Panc1 (cell line): ENCODE measurements at regions not wholly inside any gene's neighbourhood (a gene's known extent, or its start where the extent isn't known, plus 50 kb on each side); places are given as distances from the start of the nearest gene placed in this dataset.

Source experiments
- CTCF ChIP-seq: fragments of 450-650 bp; IDR thresholded peaks from 2 replicates; pipeline ENCODE4 v1.5.1; 2017; ENCODE audit warnings: mild to moderate bottlenecking
- POLR2AphosphoS5 ChIP-seq: IDR thresholded peaks from 2 replicates; pipeline ENCODE4 v1.6.1; 2012; ENCODE audit warnings: mild to moderate bottlenecking, low read depth, low read length, moderate library complexity
- SIN3A ChIP-seq: IDR thresholded peaks from 2 replicates; pipeline ENCODE4 v1.6.1; 2012; ENCODE audit warnings: low read depth, mild to moderate bottlenecking, low read length, moderate library complexity, borderline replicate concordance; ENCODE audit not compliant: insufficient read depth
- TCF7L2 ChIP-seq: IDR thresholded peaks from 2 replicates; pipeline ENCODE4 v1.6.1; 2011; ENCODE audit warnings: mild to moderate bottlenecking, low read depth, low read length, inconsistent platforms

- TF ChIP-seq CTCF, result no peak
- TF ChIP-seq POLR2AphosphoS5, result no peak
- TF ChIP-seq SIN3A, result no peak
- TF ChIP-seq TCF7L2, result no peak
Measured at GRCh38 chr20:55676097-55676496, 329.2 kb downstream of the CBLN4 start.
